ENCODE measurements at regions not wholly inside any gene's neighbourhood (a gene's known extent, or its start where the extent isn't known, plus 50 kb on each side); places are given as distances from the start of the nearest gene placed in this dataset.

GRCh38 chr12:89082370-89082753 lies 269.9 kb downstream of the DUSP6 start:
- POLR2A ChIA-PET (ENCODE audit: low non-redundant PET): no interaction called here
- no peak overlapping the region for H3K27ac ChIP-seq
- CTCF ChIA-PET: no interaction called here
- no peak for TF ChIP-seq CTCF (conservative IDR thresholded peaks at IDR 0.05; ENCODE audit: low read depth)
- DNase-seq (ENCODE audit: low spot score): no peak

GRCh38 chr12:89081719-89082369 lies 270.5 kb downstream of the DUSP6 start:
- TF ChIP-seq CTCF (conservative IDR thresholded peaks at IDR 0.05; ENCODE audit: low read depth): no peak
- CTCF ChIA-PET: no interaction called here
- POLR2A ChIA-PET (ENCODE audit: low non-redundant PET): no interaction called here
- H3K27ac ChIP-seq: no peak overlapping the region
- no peak for DNase-seq (ENCODE audit: low spot score)

- CTCF ChIA-PET: no interaction called here
- no peak for TF ChIP-seq CTCF (conservative IDR thresholded peaks at IDR 0.05; ENCODE audit: low read depth)
- no peak for DNase-seq (ENCODE audit: low spot score)
- POLR2A ChIA-PET (ENCODE audit: low non-redundant PET): no interaction called here
- H3K27ac ChIP-seq: no peak overlapping the region
These were observed 271.4 kb downstream of the DUSP6 start for GRCh38 chr12:89080793-89081465.

GRCh38 chr12:89075880-89076540 lies 276.3 kb downstream of the DUSP6 start:
- ChIA-PET POLR2A (ENCODE audit: low non-redundant PET) (no interaction called here), CTCF (interaction anchor here (0.7 to 1.1 kb wide), 2 partner anchors 24 to 171 kb away, joined by 4 to 7 read pairs; no protein-coding TSS in a partner anchor)
- TF ChIP-seq CTCF (conservative IDR thresholded peaks at IDR 0.05; ENCODE audit: low read depth): no peak
- H3K27ac ChIP-seq: no peak overlapping the region
- DNase-seq (ENCODE audit: low spot score): no peak

GRCh38 chr12:89073659-89074058 lies 278.6 kb downstream of the DUSP6 start:
- ChIA-PET CTCF (interaction anchor here (0.7 kb wide), 1 partner anchor 1711 kb away, joined by 3 read pairs; no protein-coding TSS in a partner anchor), POLR2A (ENCODE audit: low non-redundant PET) (no interaction called here)
- TF ChIP-seq CTCF (conservative IDR thresholded peaks at IDR 0.05; ENCODE audit: low read depth): no peak
- no peak for DNase-seq (ENCODE audit: low spot score)
- H3K27ac ChIP-seq: no peak overlapping the region

- ChIA-PET POLR2A (ENCODE audit: low non-redundant PET) (no interaction called here), CTCF (interaction anchor here (0.6 to 0.7 kb wide), 2 partner anchors 1710 to 1731 kb away, joined by 3 to 7 read pairs; no protein-coding TSS in a partner anchor)
- no peak overlapping the region for H3K27ac ChIP-seq
- DNase-seq (ENCODE audit: low spot score): no peak
- no peak for TF ChIP-seq CTCF (conservative IDR thresholded peaks at IDR 0.05; ENCODE audit: low read depth)
These were observed 279.3 kb downstream of the DUSP6 start for GRCh38 chr12:89073027-89073398.
